Stimulated activated naive B cell treated with anti-CD40 and anti-IgM and Interleukin-4, amounts not matched to agents 10 μg/mL and 1 μg/mL and 100 μg/mL, for 72 hours (primary cell): ENCODE measurements at regions not wholly inside any gene's neighbourhood (a gene's known extent, or its start where the extent isn't known, plus 50 kb on each side); places are given as distances from the start of the nearest gene placed in this dataset.

ENCODE experiments used
- ATAC-seq, 2 donors: fragments of 150-1000 bp; cut with Tn5 transposase; replicated peaks; 2 replicates each; pipeline ENCODE4 v1.10.0; 2021; ENCODE audit warnings: moderate library complexity in 1 of 2
- DNase-seq: peaks from one replicate; pipeline ENCODE4 v3.0.0; 2021
- H3K27ac Mint-ChIP-seq: one replicate; pipeline ENCODE4 v1.8.0; 2022; ENCODE audit warnings: mild to moderate bottlenecking, mixed read lengths
- H3K27me3 Mint-ChIP-seq, 2 donors: one replicate each; pipeline ENCODE4 v1.8.0; 2022; ENCODE audit warnings: mixed read lengths in 2 of 2
- H3K36me3 Mint-ChIP-seq, 2 donors: one replicate each; pipeline ENCODE4 v1.8.0; 2022; ENCODE audit warnings: mixed read lengths in 2 of 2, mild to moderate bottlenecking in 1 of 2
- H3K4me1 Mint-ChIP-seq, 2 donors: one replicate each; pipeline ENCODE4 v1.8.0; 2022; ENCODE audit warnings: mixed read lengths in 2 of 2, mild to moderate bottlenecking in 1 of 2
- H3K4me3 Mint-ChIP-seq, 2 donors: one replicate each; pipeline ENCODE4 v1.8.0; 2022; ENCODE audit warnings: mild to moderate bottlenecking in 2 of 2, mixed read lengths in 2 of 2, moderate library complexity in 1 of 2
- H3K9me3 Mint-ChIP-seq, 2 donors: one replicate each; pipeline ENCODE4 v1.8.0; 2022; ENCODE audit warnings: mixed read lengths in 2 of 2, mild to moderate bottlenecking in 1 of 2

DNA sequence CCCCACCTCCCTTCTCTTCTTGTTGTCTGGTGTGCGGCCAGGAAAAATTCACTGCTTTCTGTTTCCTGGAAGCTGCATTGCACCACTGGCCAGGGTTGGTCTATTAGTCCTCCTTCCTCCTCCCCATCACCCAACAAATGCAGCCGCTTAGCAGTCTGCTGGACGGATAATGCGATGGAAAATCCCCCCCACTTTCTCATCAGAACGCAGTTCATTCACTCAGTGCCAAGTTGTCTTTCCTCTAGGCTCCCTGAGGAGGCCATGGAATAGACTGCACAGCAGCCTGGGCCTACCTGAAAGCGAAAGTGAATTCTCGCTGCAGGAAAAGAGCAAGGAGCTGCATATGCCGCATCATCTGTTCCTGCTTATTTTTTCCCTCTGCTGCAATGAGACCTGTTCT is 513.6 kb downstream of the METTL15 start:
- Mint-ChIP-seq H3K4me1 (no peaks in the 10 kb centered on the region), H3K9me3 (peaks cover 4 to 5% of the 10 kb centered on the region in 2 donors), H3K27ac (no peak overlapping the region), H3K27me3 (no peaks in the 10 kb centered on the region), H3K4me3 (no peak overlapping the region), H3K36me3 (no peaks in the 10 kb centered on the region)
- no peak for DNase-seq
- ATAC-seq: no peak

DNA sequence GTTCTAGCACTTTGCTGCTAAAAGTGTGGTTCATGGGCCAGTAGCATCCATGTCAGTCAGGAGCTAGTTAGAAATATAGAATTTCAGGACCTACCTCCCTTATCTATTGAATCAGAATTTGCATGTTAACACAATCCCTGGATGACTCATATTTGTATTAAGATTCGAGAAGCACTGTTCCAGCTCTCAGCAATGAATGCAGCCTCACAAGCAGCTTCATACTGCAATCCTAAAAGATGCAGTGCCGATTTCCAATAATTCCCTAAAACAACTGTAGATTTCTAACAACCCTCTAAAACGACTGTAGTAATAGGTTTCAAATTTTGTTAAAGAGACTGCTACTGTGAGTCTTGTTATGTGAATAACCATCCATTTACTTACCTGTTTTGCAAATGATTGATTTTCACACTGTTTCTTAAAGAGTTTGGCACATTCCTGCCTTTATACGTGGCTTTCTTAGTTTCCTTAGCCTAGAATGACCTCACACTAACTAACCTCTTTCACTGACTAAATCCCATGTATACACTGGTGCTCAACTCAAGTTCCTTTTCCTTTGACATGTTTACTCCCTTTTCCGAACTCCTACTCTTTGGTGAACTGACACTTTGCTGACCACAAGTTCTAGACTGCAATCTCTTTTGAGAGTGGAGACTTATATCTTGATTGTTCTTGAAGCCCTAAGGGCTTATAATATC is 511.8 kb downstream of the METTL15 start:
- H3K4me3 Mint-ChIP-seq: no peak overlapping the region
- H3K27me3 Mint-ChIP-seq: no peaks in the 10 kb centered on the region
- no peak for ATAC-seq
- no peaks in the 10 kb centered on the region for H3K4me1 Mint-ChIP-seq
- H3K27ac Mint-ChIP-seq: no peak overlapping the region
- H3K36me3 Mint-ChIP-seq: no peaks in the 10 kb centered on the region
- DNase-seq: no peak
- peaks cover 4 to 5% of the 10 kb centered on the region in 2 donors for H3K9me3 Mint-ChIP-seq

DNA sequence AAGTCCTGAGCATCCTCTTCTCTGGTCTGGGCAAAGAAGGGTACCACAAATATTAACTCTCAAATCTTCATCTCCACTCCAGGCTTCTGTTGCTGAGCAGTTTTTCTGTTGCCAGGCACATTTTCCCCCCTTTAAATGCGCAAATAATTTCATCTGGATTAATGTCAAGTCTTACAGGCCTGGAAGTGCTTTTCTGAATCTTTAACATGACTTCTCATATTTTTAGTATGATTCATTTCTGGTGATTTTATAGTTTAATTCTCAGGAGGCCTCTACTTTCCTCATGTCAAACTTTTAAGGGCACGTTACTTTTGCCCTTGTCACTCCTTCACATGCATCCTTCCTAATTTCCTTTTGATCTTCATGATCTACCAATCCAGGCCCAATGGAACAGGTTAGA is 510.2 kb downstream of the METTL15 start:
- peaks cover 3 to 5% of the 10 kb centered on the region in 2 donors for H3K9me3 Mint-ChIP-seq
- H3K27ac Mint-ChIP-seq: no peak overlapping the region
- DNase-seq: no peak
- no peak overlapping the region for H3K4me3 Mint-ChIP-seq
- H3K4me1 Mint-ChIP-seq: no peaks in the 10 kb centered on the region
- H3K36me3 Mint-ChIP-seq: no peaks in the 10 kb centered on the region
- no peaks in the 10 kb centered on the region for H3K27me3 Mint-ChIP-seq
- no peak for ATAC-seq

DNA sequence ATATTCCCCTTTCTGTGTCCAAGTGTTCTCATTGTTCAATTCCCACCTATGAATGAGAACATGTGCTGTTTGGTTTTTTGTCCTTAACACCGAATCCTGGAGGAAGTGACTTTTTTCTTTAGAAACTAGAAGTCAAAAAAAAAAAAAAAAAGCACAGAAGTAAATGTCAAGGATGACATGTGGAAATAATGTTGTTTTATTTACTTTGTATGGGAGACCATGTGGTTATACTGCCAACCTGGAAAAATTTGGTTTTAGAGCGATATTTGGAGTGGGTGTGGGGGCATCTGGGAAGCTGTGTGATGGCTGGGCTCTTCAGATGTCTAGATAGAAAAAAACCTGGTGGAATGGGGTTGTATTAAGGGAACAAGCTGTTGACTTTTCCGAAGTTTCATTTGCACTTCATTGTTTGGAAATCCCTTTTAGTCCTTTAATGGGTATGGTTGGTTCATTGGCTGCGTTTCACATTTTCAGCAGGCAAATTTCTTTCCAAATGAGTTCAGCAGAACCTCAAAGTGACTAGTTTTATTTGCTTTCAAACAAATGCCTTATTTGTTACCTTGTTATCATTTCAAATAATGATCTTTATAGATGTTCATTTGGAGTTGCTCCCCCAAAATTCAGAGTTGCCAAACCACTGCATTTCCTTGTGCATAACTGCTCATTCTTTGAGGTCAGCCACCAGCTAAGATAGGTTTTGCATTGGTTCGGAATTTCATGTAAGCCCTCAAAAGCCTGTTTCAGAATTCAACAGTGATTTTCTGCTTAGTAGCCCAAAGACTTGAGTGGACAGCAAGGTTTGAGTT is 508.2 kb downstream of the METTL15 start:
- no peak overlapping the region for H3K4me3 Mint-ChIP-seq
- H3K27ac Mint-ChIP-seq: no peak overlapping the region
- DNase-seq (no peak), ATAC-seq (no peak)
- no peaks in the 10 kb centered on the region for H3K4me1 Mint-ChIP-seq
- H3K36me3 Mint-ChIP-seq: no peaks in the 10 kb centered on the region
- no peaks in the 10 kb centered on the region for H3K27me3 Mint-ChIP-seq
- H3K9me3 Mint-ChIP-seq: no peaks in the 10 kb centered on the region

DNA sequence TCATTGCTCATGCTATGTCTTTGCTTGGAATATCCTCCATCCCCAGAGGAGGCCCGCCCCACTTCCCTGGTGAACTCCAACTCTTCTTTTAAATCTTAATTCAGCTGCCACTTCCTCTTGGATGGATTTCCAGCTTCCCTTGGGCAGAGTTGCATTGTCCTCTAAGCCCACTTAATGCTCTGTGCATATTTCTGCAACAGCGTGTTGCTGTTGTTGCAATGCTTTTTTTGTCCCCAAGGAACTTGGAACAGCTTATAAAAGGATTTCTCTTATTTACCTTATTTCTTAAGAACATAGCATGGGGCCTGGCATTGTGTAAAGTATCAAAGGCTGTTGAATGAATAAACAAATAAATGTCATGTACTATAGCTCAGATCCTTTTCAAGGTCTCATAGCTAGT is 507.4 kb downstream of the METTL15 start:
- Mint-ChIP-seq H3K36me3 (no peaks in the 10 kb centered on the region), H3K4me3 (no peak overlapping the region), H3K27ac (no peak overlapping the region), H3K9me3 (no peaks in the 10 kb centered on the region), H3K27me3 (no peaks in the 10 kb centered on the region), H3K4me1 (no peaks in the 10 kb centered on the region)
- no peak for ATAC-seq
- DNase-seq: no peak

DNA sequence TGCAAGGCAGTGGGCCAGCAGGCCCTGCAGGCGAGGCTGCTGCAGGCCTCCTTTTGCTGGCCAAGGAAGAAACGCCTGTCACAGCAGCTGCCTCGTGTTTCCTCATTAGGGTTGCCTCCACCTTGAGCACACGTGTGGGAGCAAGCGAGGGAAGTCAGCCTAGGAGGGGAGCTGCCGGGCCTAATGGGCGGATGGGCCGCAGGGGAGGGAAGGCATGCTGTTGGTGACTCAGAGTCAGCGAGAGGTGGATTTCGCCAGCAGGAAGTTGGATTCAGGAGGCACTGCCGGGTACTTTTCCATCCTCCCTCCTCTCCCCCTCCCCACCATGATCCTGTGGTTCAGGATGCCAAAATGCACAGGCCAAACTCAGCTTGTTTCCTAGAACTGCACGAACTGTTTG is 498.7 kb downstream of the METTL15 start:
- ATAC-seq (no peak), DNase-seq (no peak)
- no peaks in the 10 kb centered on the region for H3K27me3 Mint-ChIP-seq
- H3K9me3 Mint-ChIP-seq: peaks cover 0 to 1% of the 10 kb centered on the region in 2 donors
- H3K4me3 Mint-ChIP-seq: no peak overlapping the region
- no peaks in the 10 kb centered on the region for H3K4me1 Mint-ChIP-seq
- no peak overlapping the region for H3K27ac Mint-ChIP-seq
- H3K36me3 Mint-ChIP-seq: no peaks in the 10 kb centered on the region

DNA sequence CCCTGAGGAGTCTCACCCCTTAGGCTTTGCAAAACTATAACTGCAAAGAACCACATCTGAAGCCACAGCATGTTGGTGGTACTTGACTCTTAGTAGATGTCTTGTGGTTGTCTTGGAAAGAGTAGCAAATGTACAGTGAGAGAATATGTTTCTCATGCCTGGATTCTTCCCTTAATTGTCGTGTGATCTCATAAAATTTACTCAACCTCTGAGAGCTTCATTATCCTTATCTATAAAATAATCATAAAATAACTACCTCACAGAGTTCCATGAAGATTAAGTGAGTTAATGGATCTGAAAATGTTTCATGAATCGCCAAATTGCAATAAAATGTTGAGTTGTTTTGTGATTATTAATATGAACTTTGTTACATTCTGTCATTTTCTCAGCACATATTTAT is 491.5 kb downstream of the METTL15 start:
- Mint-ChIP-seq H3K9me3 (peaks cover 0 to 1% of the 10 kb centered on the region in 2 donors), H3K27me3 (no peaks in the 10 kb centered on the region), H3K4me3 (no peak overlapping the region), H3K27ac (no peak overlapping the region), H3K4me1 (no peaks in the 10 kb centered on the region), H3K36me3 (no peaks in the 10 kb centered on the region)
- DNase-seq (no peak), ATAC-seq (no peak)

DNA sequence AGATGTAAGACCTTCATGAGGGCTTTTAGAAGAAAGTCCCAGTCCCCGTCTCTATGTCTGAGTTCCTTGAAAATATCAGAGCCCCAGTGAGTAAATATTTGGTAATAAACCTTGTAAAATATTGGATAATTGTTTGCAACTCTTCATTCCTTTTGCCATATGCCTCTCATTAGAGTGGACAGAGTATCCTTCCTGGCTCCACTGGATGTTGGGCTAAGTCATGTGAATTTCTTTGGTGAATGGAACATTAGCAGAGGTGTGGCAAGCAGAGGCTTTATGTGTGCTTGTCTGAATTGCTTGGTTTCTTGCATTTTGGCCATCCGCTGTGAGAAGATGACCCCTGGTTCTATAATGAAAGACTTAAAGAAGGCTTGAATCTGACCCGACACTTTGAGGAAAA is 490.3 kb downstream of the METTL15 start:
- Mint-ChIP-seq H3K36me3 (no peaks in the 10 kb centered on the region), H3K27me3 (no peaks in the 10 kb centered on the region), H3K9me3 (peaks cover 0 to 1% of the 10 kb centered on the region in 2 donors), H3K27ac (no peak overlapping the region), H3K4me1 (no peaks in the 10 kb centered on the region), H3K4me3 (no peak overlapping the region)
- DNase-seq: no peak
- ATAC-seq: no peak

DNA sequence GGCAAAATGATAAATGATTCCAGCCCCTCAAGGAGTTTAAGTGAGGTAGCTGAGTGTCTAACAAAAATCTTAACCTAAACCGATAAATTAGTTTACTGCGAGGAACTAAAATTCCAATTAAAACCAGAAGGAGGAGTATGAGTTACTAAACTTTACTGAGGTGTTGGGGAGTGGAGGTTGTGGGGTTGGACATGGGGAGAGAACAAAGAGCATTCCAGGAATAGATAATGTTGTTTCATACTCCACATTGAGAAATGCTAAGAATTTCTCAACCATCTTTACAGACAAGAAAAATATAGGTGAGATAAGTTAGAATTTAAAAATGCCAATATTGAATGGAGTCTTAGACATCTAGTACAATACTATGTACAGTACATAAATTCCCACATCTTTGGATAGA is 488.6 kb downstream of the METTL15 start:
- Mint-ChIP-seq H3K9me3 (peaks cover 0 to 5% of the 10 kb centered on the region in 2 donors), H3K27me3 (no peaks in the 10 kb centered on the region), H3K36me3 (no peaks in the 10 kb centered on the region), H3K4me3 (no peak overlapping the region), H3K27ac (no peak overlapping the region), H3K4me1 (no peaks in the 10 kb centered on the region)
- ATAC-seq (no peak), DNase-seq (no peak)

DNA sequence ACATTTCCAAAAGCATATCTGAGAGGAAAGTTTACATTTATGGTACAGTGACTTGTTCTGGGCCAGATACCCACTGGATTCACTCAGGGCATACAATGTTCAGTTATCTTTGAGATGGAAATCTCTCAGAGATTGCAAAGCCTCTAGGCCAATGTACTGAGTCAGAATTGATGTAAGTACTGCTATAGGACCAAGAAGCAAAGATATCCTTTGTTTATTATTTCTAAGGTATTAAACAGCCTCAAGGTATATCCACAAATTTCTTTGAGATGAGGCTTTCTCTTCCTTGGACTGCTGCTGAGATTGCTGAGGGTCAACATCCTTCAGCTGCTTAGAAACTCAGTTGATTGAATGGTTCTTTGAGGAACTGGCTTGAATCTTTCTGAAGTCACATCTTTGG is 484.0 kb downstream of the METTL15 start:
- Mint-ChIP-seq H3K9me3 (peaks cover 0 to 5% of the 10 kb centered on the region in 2 donors), H3K27ac (no peak overlapping the region), H3K4me3 (no peak overlapping the region), H3K27me3 (no peaks in the 10 kb centered on the region), H3K36me3 (no peaks in the 10 kb centered on the region), H3K4me1 (no peaks in the 10 kb centered on the region)
- DNase-seq: no peak
- no peak for ATAC-seq

DNA sequence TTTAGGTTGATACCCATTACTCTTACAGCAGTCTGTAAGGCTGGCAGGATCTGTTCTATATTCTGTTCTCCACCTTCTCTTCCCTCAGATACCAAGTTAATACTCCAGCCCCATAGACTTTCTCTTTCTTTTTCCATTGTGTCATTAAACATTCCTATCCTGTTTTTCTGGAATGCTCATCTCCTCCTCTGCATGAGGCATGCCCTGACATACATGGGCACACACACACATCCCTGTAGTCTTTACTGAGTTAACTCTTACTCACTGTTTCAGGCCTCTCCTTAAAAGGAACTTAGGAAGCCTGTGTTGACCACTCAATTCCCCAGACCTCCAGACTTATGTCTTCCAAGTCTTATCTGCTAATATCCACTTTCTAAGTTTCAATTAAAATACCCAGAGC is 476.8 kb downstream of the METTL15 start:
- H3K27ac Mint-ChIP-seq: no peak overlapping the region
- no peaks in the 10 kb centered on the region for H3K27me3 Mint-ChIP-seq
- ATAC-seq (no peak), DNase-seq (no peak)
- no peak overlapping the region for H3K4me3 Mint-ChIP-seq
- H3K4me1 Mint-ChIP-seq: no peaks in the 10 kb centered on the region
- no peaks in the 10 kb centered on the region for H3K36me3 Mint-ChIP-seq
- peaks cover 0 to 1% of the 10 kb centered on the region in 2 donors for H3K9me3 Mint-ChIP-seq

DNA sequence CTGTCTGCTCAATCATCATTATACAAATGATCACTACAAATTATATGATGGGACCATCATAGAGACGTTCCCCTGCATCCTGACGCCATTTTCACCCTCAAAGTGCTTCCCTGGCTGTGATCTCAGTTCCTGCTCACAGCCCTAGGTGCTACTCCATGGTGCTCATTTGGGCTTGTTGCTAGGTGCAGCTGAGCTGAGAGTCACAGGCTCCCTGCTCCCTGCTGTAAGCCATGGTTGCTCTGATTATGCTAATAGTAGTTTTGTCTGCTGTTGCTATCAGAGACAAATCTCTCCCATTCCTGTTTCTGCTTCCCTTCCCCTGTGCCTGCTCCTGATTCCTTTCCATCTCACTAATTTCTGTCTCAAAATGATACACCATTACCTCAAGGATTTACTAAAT is 474.3 kb downstream of the METTL15 start:
- H3K27me3 Mint-ChIP-seq: no peaks in the 10 kb centered on the region
- H3K27ac Mint-ChIP-seq: no peak overlapping the region
- H3K4me1 Mint-ChIP-seq: no peaks in the 10 kb centered on the region
- H3K36me3 Mint-ChIP-seq: no peaks in the 10 kb centered on the region
- DNase-seq (no peak), ATAC-seq (no peak)
- H3K4me3 Mint-ChIP-seq: no peak overlapping the region
- H3K9me3 Mint-ChIP-seq: peaks cover 0 to 1% of the 10 kb centered on the region in 2 donors

DNA sequence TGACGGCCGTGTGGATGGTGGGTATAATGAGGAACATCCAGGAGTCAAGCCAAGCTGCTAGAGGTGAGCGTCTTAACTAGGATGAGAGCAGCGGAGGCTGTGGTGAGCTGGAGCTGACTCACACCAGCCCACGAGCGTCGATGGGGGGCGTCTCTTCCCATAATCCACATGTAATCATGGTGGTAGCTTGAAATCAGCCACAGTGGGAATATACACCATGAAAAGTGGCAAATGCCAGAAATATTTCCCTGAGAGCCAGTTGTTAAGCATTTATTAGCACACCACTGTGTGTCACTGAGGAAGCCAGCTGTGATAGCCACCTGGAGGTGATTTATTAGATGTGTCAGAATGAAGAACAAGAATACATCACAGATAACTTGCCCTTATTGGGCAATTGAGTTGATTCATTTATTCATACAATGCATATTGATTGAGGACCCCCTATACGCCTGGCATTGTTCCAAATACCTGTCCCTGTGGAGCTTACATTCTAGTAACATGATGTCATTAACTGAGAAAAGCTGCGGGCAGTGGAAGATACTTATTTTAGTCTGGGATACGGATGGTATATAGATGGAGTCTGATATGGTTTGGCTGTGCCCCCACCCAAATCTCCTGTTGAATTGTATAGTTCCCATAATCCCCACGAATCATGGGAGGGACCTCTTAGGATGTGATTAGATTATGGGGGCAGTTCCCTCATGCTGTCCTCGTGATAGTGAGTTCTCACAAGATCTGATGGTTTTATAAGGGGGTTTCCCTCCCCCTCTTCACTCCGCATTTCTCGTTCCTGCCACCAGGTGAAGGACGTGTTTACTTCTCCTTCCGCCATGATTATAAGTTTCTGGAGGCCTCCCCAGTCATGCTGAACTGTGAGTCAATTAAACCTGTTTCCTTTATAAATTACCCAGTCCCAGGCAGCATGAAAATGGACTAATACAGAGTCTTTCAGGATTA is 473.4 kb downstream of the METTL15 start:
- ATAC-seq (no peak), DNase-seq (no peak)
- H3K4me1 Mint-ChIP-seq: no peaks in the 10 kb centered on the region
- H3K27me3 Mint-ChIP-seq: no peaks in the 10 kb centered on the region
- H3K4me3 Mint-ChIP-seq: no peak overlapping the region
- no peaks in the 10 kb centered on the region for H3K36me3 Mint-ChIP-seq
- peaks cover 0 to 1% of the 10 kb centered on the region in 2 donors for H3K9me3 Mint-ChIP-seq
- no peak overlapping the region for H3K27ac Mint-ChIP-seq

DNA sequence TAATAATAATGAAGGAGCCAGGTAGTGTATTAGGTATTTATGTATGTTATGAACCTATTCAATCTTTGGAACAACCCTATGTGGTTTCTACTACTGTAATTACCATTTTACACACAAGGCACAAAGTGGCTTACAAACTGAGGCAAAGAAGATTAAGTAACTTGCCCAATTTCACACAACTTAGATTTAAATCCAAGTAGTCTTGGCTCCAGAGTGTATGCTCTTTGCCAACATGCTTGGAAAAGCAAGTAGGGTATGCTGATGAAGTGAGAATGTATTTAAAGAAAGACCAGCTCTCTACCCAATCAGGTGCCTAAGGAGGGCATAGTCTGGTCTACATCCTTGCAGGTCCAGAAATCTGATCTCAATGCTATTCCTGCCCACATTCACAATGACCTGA is 463.2 kb downstream of the METTL15 start:
- Mint-ChIP-seq H3K9me3 (no peaks in the 10 kb centered on the region), H3K27me3 (no peaks in the 10 kb centered on the region), H3K36me3 (no peaks in the 10 kb centered on the region), H3K4me3 (no peak overlapping the region), H3K4me1 (no peaks in the 10 kb centered on the region), H3K27ac (no peak overlapping the region)
- no peak for DNase-seq
- ATAC-seq: no peak
